NCI-H187 (cell line): ENCODE measurements at regions not wholly inside any gene's neighbourhood (a gene's known extent, or its start where the extent isn't known, plus 50 kb on each side); places are given as distances from the start of the nearest gene placed in this dataset.
"Not testable (repeated sequence)": the region's sequence is repeated elsewhere in the genome, so short reads cannot be mapped to it uniquely, and the experiment has no call there.

Experiments used
- DNase-seq, 2 experiments: peaks; one replicate each; lab custom pipeline; 2025; lab: John Stamatoyannopoulos, UW

GRCh38 chr11:116044941-116045340, 540.7 kb upstream of the CADM1 start:
- DNase-seq: no peak

DNA sequence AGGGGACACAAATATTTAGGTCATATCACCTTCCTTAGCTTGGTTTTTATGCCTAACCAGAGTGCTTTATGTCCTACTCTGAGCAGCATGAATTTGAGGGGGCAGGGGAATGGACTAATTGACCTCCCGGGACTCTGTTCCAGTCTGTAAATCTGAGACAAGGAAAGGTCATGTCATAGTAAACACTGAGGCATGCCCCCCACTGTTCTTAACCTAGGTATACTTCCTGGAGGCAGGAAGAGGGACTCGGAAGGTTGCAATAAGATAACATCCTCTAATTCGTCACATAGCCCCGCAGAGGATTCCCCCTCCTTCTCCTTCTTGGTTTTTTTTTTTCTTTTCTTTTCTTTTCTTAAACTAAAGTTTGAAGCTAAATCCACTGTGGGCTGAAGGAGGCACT, 540.3 kb upstream of the CADM1 start:
- DNase-seq: no peak

DNA sequence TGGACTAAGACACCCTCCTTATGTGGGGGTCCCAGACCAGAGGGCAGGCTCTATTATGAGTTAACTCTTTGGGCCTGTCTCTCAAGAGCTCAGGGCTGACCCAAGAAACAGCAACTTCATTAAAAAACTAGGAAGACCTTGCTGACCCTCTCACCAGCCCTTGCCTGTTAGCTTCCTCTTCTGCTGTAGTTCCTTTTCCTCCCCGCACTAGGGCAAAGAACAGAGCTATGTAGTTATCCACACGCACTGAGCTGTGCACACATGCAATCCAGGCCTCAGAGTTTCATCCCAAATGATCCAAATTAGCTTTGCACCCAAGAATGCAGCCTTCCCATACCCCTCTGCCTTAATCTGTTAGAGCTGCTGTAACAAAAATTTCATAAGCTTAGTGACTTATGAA, 539.6 kb upstream of the CADM1 start:
- DNase-seq: no peak

DNA sequence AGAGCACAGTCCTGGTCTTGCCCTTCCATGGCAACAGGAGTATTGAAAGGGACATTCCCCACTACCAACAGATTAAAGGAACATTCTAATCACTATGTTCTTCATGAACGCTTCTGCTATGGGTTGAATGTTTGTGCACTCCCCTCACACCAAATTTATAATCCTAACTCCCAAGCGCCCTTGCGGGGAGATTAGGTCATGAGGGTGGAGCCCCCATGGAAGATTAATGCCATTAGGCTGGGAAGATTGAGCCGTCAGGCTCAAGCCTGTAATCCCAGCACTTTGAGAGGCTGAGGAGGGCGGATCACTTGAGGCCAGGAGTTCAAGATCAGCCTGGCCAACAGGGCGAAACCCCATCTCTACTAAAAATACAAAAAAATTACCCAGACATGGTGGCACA, 538.8 kb upstream of the CADM1 start:
- not testable (repeated sequence) for DNase-seq

- DNase-seq: no peak
Observed at GRCh38 chr11:116042146-116042545, 537.9 kb upstream of the CADM1 start.

GRCh38 chr11:116037861-116038260, 533.6 kb upstream of the CADM1 start:
- no peak for DNase-seq

- peak; percentile 82 to 92 for DNase-seq
Observed at GRCh38 chr11:116035977-116036376, 531.8 kb upstream of the CADM1 start.

DNA sequence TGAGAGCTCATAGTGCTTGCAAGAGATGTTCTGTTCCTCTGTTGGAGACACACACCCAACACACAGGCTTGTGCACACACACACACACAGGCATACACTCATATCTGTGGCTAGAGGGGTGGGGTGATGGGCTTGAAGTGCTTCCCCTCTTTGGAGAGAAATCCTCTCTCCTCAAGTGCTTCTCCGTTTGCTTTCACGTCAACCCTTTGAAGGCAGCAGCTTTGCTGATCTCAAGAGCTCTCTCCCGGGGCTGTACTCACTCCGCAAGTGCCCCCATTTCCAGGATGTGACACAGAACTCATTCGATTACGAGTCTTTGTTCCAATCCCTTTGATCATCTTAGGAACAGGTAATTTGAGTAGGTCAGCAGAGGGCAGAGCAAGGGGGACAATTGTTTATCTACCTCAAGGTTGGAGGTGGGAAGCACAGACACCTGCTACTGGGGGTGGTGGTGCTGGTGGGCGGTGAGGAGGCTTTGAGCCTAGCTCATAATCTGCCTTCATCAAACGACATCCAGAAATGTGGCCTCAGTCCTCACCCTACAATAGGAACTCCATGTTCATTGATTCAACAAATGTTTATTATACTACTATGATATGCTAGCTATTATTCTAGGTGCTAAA, 529.8 kb upstream of the CADM1 start:
- peak; percentile 80 to 90 for DNase-seq

DNA sequence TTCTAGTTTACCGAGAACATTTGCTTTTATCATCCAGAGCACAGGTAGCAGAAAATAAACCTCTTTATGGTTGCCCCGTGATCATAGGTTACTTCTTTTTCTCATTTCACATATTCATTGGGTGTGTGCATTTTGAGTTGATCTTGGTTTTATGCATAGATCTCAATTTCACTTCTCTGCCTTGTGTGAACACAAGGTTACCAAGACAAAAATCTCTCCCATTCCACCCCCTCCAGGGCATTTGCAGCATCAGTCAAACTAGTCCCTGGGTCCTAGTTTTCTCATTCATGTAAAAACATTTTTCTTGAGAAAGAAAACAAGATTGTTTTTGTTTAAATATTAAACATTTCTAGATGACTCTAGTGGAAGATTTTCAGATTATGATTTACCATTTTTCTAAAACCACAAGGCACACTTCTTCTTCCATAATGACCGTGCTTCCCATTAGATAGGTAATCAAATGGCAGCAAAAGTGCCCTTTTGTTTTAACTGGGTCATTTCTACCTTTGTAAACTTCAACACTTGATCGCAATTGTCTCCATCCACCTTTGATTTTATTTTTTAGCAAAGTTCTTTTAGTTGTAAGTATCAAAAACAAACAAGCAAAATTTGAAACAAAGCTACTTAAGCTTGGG, 526.6 kb upstream of the CADM1 start:
- no peak for DNase-seq

DNA sequence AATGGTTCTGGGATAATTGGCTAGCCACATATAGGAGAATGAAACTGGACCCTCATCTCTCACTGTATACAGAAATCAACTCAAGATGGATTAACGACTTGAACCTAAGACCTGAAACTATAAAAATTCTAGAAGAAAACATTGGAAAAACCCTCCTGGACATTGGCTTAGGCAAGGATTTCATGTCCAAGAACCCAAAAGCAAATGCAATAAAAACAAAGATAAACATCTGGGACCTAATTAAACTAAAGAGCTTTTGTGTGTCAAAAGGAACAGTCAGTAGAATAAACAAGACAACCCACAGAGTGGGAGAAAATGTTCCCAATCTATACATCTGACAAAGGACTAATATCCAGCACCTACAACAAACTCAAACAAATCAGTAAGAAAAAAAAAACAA, 524.3 kb upstream of the CADM1 start:
- DNase-seq: not testable (repeated sequence)

DNA sequence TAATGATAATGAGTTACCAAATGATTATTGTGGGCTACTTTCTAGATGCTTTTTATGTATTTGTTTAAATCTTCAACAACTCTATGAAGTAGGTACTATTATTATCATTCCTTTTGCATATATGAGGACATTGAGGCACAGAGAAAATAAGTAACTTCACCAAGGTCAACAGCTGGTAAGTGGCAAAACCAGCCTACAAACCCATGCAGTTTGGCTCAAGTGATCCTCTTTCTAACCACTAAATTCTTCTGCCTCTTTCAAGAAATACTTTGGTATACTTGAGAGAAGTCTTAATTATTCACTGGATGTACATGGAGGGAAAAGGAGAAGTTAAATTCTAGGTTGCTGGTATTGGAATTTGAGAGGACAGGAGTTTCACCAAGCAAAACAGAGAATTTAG, 495.2 kb upstream of the CADM1 start:
- no peak for DNase-seq

DNA sequence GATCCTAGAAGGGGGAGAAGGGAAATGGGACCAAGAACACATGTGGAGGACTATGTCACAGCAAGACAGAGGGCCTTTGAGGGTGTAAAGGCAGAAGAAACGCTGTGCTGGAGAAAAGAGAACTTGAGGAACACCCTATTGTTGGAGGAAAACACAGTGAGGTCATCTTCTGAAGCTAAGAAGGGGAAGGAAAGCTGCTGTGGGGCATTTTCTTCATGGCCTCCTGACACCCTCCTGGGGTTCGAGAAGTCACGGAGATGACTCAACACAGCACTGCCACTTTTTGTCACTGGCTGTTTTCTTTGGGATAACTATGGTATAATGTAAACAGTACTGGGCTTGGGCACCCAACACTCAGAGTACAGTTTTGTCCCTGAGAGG, 492.6 kb upstream of the CADM1 start:
- no peak for DNase-seq

GRCh38 chr11:115996125-115996807, 492.1 kb upstream of the CADM1 start:
- no peak for DNase-seq

GRCh38 chr11:115993590-115993989, 489.4 kb upstream of the CADM1 start:
- DNase-seq: no peak

- DNase-seq: no peak
Observed at GRCh38 chr11:115990004-115990447, 485.8 kb upstream of the CADM1 start.

- DNase-seq: no peak
Observed at GRCh38 chr11:115985896-115986295, 481.7 kb upstream of the CADM1 start.

DNA sequence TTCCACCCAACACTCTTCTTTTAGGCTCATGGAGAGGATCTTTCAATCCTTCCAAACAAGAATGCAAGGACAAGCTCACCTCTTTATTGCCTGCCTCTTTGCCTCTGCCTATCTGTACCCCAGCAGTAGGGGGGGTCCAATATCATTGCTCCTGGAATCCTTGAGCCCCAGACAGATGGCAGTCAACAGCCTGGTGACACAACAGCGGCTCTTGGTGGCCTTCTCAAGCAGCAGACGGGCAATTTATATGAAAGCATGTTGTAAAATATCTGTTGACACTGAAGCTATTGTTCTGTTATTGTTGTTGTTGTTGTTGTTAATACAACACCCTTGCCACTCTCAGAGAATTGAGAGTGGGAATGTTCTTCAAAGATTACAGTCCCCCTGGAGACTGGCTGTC, 480.0 kb upstream of the CADM1 start:
- no peak for DNase-seq

GRCh38 chr11:115982666-115983065, 478.5 kb upstream of the CADM1 start:
- DNase-seq: no peak

GRCh38 chr11:115981814-115982471, 477.7 kb upstream of the CADM1 start:
- no peak for DNase-seq

GRCh38 chr11:115981104-115981481, 476.9 kb upstream of the CADM1 start:
- DNase-seq: no peak

- no peak for DNase-seq
Observed at GRCh38 chr11:115980337-115981103, 476.3 kb upstream of the CADM1 start.

GRCh38 chr11:115974703-115975102, 470.5 kb upstream of the CADM1 start:
- no peak for DNase-seq
